Natural killer cell (primary cell): ENCODE measurements at regions not wholly inside any gene's neighbourhood (a gene's known extent, or its start where the extent isn't known, plus 50 kb on each side); places are given as distances from the start of the nearest gene placed in this dataset.

Source experiments
- ATAC-seq, 3 donors: fragments of 150-1000 bp in 2 of 3; fragments of 200-7000 bp in 1 of 3; cut with Tn5 transposase; 1 replicate in 1 of 3; 2 replicates in 2 of 3; pipeline ENCODE4 v1.10.0; 2021; ENCODE audit warnings: mild to moderate bottlenecking in 2 of 3, moderate library complexity in 2 of 3
- DNase-seq, 2 donors: peaks; one replicate each; pipeline versions ENCODE4 v3.0.0 to v3.0.0-alpha.2; 2013 to 2021; ENCODE audit warnings: mixed read lengths in 1 of 2
- H3K27ac ChIP-seq: one replicate; pipeline ENCODE4 v1.5.1; 2013; ENCODE audit warnings: mild to moderate bottlenecking, low read length
- H3K27me3 ChIP-seq: one replicate; pipeline ENCODE4 v1.6.1; 2013; ENCODE audit warnings: low read length; ENCODE audit not compliant: control insufficient read depth, insufficient read depth
- H3K36me3 ChIP-seq: one replicate; pipeline ENCODE4 v1.6.1; 2013; ENCODE audit warnings: low read length; ENCODE audit not compliant: control insufficient read depth, insufficient read depth
- H3K4me1 ChIP-seq: one replicate; pipeline ENCODE4 v1.6.1; 2013; ENCODE audit warnings: low read length; ENCODE audit not compliant: control insufficient read depth, insufficient read depth
- H3K4me3 ChIP-seq: one replicate; pipeline ENCODE4 v1.5.1; 2013; ENCODE audit warnings: low read length
- H3K9me3 ChIP-seq: one replicate; pipeline ENCODE4 v1.6.1; 2013; ENCODE audit warnings: low read length; ENCODE audit not compliant: control insufficient read depth, insufficient read depth
- H3K27ac Mint-ChIP-seq, 2 donors: one replicate each; pipeline ENCODE4 v1.8.0; 2022; ENCODE audit warnings: mild to moderate bottlenecking in 2 of 2, mixed read lengths in 2 of 2, moderate library complexity in 1 of 2
- H3K27me3 Mint-ChIP-seq, 2 donors: one replicate each; pipeline ENCODE4 v1.8.0; 2022; ENCODE audit warnings: low read depth in 2 of 2, mixed read lengths in 2 of 2
- H3K36me3 Mint-ChIP-seq: one replicate; pipeline ENCODE4 v1.8.0; 2022; ENCODE audit warnings: mixed read lengths
- H3K4me1 Mint-ChIP-seq, 2 donors: one replicate each; pipeline ENCODE4 v1.8.0; 2022; ENCODE audit warnings: mixed read lengths in 2 of 2
- H3K4me3 Mint-ChIP-seq: one replicate; pipeline ENCODE4 v1.8.0; 2022; ENCODE audit warnings: mild to moderate bottlenecking, moderate library complexity, mixed read lengths
- H3K9me3 Mint-ChIP-seq, 2 donors: one replicate each; pipeline ENCODE4 v1.8.0; 2022; ENCODE audit warnings: mixed read lengths in 2 of 2
- CTCF ChIP-seq: fragments of 200-600 bp; IDR thresholded peaks from one replicate; pipeline ENCODE4 v1.8.0; 2022; ENCODE audit warnings: antibody characterized with exemption
- WGBS: methylation state at CpG from one replicate; pipeline ENCODE4 v1.1.7; 2013; ENCODE audit warnings: missing lambda C conversion rate; ENCODE audit not compliant: insufficient coverage; 5-methylcytosine and 5-hydroxymethylcytosine counted together
- intact Hi-C: fragments of 100-400 bp; cut with micrococcal nuclease; formaldehyde crosslinking; loops from one replicate; pipeline ENCODE4 v1.14.2; 2022

- H3K27me3 ChIP-seq = no peaks in the 10 kb centered on the region
- TF ChIP-seq CTCF = no peak
- no peaks in the 10 kb centered on the region for H3K36me3 ChIP-seq
- no peaks in the 10 kb centered on the region for H3K4me1 ChIP-seq
- no peak overlapping the region for H3K4me3 ChIP-seq
- Mint-ChIP-seq H3K9me3 (peaks cover 0 to 3% of the 10 kb centered on the region in 2 donors), H3K4me1 (peaks cover 0 to 5% of the 10 kb centered on the region in 2 donors), H3K27me3 (no peaks in the 10 kb centered on the region), H3K27ac (no peak overlapping the region), H3K4me3 (no peak overlapping the region), H3K36me3 (no peaks in the 10 kb centered on the region)
- no peak overlapping the region for H3K27ac ChIP-seq
- WGBS = 90% methylated on average over 2 of the region's 3 CpGs
- ATAC-seq (no peak), DNase-seq (no peak)
- intact Hi-C loops = no loop called here
- no peaks in the 10 kb centered on the region for H3K9me3 ChIP-seq
These were observed 310.8 kb downstream of the USP25 start for GRCh38 chr21:16040601-16041000.

GRCh38 chr21:16044676-16045075 is 314.9 kb downstream of the USP25 start:
- Histone ChIP-seq H3K36me3 (no peaks in the 10 kb centered on the region), H3K4me3 (no peak overlapping the region), H3K9me3 (no peaks in the 10 kb centered on the region), H3K27ac (no peak overlapping the region), H3K4me1 (no peaks in the 10 kb centered on the region), H3K27me3 (no peaks in the 10 kb centered on the region)
- DNase-seq (no peak), ATAC-seq (no peak)
- no peak for TF ChIP-seq CTCF
- Mint-ChIP-seq H3K36me3 (no peaks in the 10 kb centered on the region), H3K27me3 (no peaks in the 10 kb centered on the region), H3K4me3 (no peak overlapping the region), H3K4me1 (no peaks in the 10 kb centered on the region), H3K27ac (no peak overlapping the region), H3K9me3 (peaks cover 0 to 2% of the 10 kb centered on the region in 2 donors)
- intact Hi-C loops = no loop called here

DNA sequence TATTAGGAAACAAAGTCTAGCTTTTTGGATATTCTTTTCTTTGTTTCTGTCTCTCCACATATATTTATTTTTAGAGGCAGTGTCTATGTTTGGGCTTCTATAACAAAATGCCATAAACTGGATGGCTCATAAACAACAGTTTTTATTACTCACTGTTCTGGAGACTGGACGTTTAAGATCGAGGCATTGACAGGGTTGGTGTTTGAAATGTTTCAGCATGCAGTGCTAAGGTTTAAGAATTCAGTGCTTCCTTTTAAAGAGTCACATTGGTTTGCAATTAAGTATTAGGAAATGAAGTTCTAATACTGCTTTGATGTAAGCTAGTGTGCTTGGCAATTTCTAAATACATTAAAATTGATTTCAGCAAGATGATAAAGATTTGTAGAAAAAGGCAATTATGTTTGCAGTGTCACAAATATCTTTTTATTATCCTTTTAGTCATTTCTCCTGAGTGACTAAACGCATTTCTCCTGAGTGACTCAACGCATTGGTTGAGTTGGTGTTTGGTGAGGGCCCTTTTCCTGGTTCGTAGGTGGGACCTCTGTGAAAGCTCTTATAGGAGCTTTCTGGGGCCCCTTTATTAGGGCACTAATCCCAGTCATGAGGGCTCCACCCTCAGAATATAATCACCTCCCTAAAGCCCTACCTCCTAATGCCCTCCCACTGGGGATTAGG is 317.0 kb downstream of the USP25 start:
- peaks cover 0 to 2% of the 10 kb centered on the region in 2 donors for H3K9me3 Mint-ChIP-seq
- no peak overlapping the region for H3K4me3 Mint-ChIP-seq
- no peaks in the 10 kb centered on the region for H3K36me3 Mint-ChIP-seq
- H3K4me1 Mint-ChIP-seq = no peaks in the 10 kb centered on the region
- no peaks in the 10 kb centered on the region for H3K36me3 ChIP-seq
- H3K27ac ChIP-seq = no peak overlapping the region
- no peaks in the 10 kb centered on the region for H3K27me3 ChIP-seq
- intact Hi-C loops = no loop called here
- H3K4me3 ChIP-seq = no peak overlapping the region
- H3K4me1 ChIP-seq = no peaks in the 10 kb centered on the region
- H3K27me3 Mint-ChIP-seq = no peaks in the 10 kb centered on the region
- H3K27ac Mint-ChIP-seq = no peak overlapping the region
- 94% methylated on average over 4 of the region's 5 CpGs for WGBS
- DNase-seq (no peak), ATAC-seq (no peak)
- no peak for TF ChIP-seq CTCF
- H3K9me3 ChIP-seq = no peaks in the 10 kb centered on the region

DNA sequence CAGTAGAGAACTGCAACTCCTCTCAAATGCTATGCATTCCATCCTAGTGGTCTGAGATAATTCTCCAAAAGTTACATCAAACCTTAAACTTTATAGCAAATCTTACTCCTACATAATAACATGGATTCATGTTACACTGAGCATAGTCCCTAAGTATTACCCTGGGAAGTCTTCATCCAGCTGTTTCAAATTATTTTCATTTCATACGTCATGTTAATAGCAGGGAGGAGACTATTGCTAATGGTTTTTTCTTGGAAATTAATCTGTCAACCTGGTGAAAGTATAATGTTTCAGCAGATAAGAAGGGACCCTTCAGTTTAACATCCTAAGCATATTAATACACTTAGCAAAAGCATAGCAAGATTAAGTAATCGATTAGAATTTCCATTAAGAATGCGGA is 318.1 kb downstream of the USP25 start:
- intact Hi-C loops = no loop called here
- no peak overlapping the region for H3K4me3 ChIP-seq
- no peak overlapping the region for H3K27ac Mint-ChIP-seq
- H3K36me3 ChIP-seq = no peaks in the 10 kb centered on the region
- no peak for TF ChIP-seq CTCF
- no peak overlapping the region for H3K4me3 Mint-ChIP-seq
- no peaks in the 10 kb centered on the region for H3K27me3 ChIP-seq
- H3K27me3 Mint-ChIP-seq = no peaks in the 10 kb centered on the region
- 100% methylated on average over 2 of the region's 3 CpGs for WGBS
- no peaks in the 10 kb centered on the region for H3K4me1 ChIP-seq
- H3K4me1 Mint-ChIP-seq = no peaks in the 10 kb centered on the region
- ATAC-seq (no peak), DNase-seq (no peak)
- no peaks in the 10 kb centered on the region for H3K9me3 ChIP-seq
- peaks cover 0 to 2% of the 10 kb centered on the region in 2 donors for H3K9me3 Mint-ChIP-seq
- no peak overlapping the region for H3K27ac ChIP-seq
- H3K36me3 Mint-ChIP-seq = no peaks in the 10 kb centered on the region
